ENCODE measurements at regions not wholly inside any gene's neighbourhood (a gene's known extent, or its start where the extent isn't known, plus 50 kb on each side); places are given as distances from the start of the nearest gene placed in this dataset.

GRCh38 chr6:14919038-14919670 lies 326.7 kb upstream of the JARID2 start:
- no peak overlapping the region for H3K4me3 ChIP-seq (ENCODE audit: severe bottlenecking)
- no peak for TF ChIP-seq CTCF (IDR thresholded peaks at IDR 0.05; ENCODE audit: poor library complexity, severe bottlenecking)
- H3K36me3 ChIP-seq (ENCODE audit: low read depth), result no peaks in the 10 kb centered on the region
- DNase-seq (ENCODE audit: low spot score) (no peak), ATAC-seq (ENCODE audit: low read depth) (no peak)
- H3K4me1 ChIP-seq (ENCODE audit: insufficient read depth, poor library complexity, severe bottlenecking), result no peaks in the 10 kb centered on the region
- H3K27ac ChIP-seq (ENCODE audit: poor library complexity, severe bottlenecking), result no peak overlapping the region
- H3K27me3 ChIP-seq (ENCODE audit: insufficient read depth, poor library complexity, severe bottlenecking), result no peaks in the 10 kb centered on the region
- no peaks in the 10 kb centered on the region for H3K9me3 ChIP-seq (ENCODE audit: severe bottlenecking)

- H3K27me3 ChIP-seq (ENCODE audit: insufficient read depth, poor library complexity, severe bottlenecking), result no peaks in the 10 kb centered on the region
- no peak overlapping the region for H3K4me3 ChIP-seq (ENCODE audit: severe bottlenecking)
- DNase-seq (ENCODE audit: low spot score) (no peak), ATAC-seq (ENCODE audit: low read depth) (no peak)
- H3K36me3 ChIP-seq (ENCODE audit: low read depth), result no peaks in the 10 kb centered on the region
- H3K27ac ChIP-seq (ENCODE audit: poor library complexity, severe bottlenecking), result no peak overlapping the region
- no peaks in the 10 kb centered on the region for H3K9me3 ChIP-seq (ENCODE audit: severe bottlenecking)
- no peaks in the 10 kb centered on the region for H3K4me1 ChIP-seq (ENCODE audit: insufficient read depth, poor library complexity, severe bottlenecking)
- TF ChIP-seq CTCF (IDR thresholded peaks at IDR 0.05; ENCODE audit: poor library complexity, severe bottlenecking), result no peak
Observed at GRCh38 chr6:14920276-14920675, 325.6 kb upstream of the JARID2 start.

- Histone ChIP-seq H3K36me3 (ENCODE audit: low read depth) (no peaks in the 10 kb centered on the region), H3K4me1 (ENCODE audit: insufficient read depth, poor library complexity, severe bottlenecking) (no peaks in the 10 kb centered on the region), H3K27me3 (ENCODE audit: insufficient read depth, poor library complexity, severe bottlenecking) (no peaks in the 10 kb centered on the region), H3K9me3 (ENCODE audit: severe bottlenecking) (no peaks in the 10 kb centered on the region), H3K4me3 (ENCODE audit: severe bottlenecking) (no peak overlapping the region), H3K27ac (ENCODE audit: poor library complexity, severe bottlenecking) (no peak overlapping the region)
- ATAC-seq (ENCODE audit: low read depth) (no peak), DNase-seq (ENCODE audit: low spot score) (no peak)
- no peak for TF ChIP-seq CTCF (IDR thresholded peaks at IDR 0.05; ENCODE audit: poor library complexity, severe bottlenecking)
Observed at GRCh38 chr6:14921170-14921569, 324.7 kb upstream of the JARID2 start.

- TF ChIP-seq CTCF (IDR thresholded peaks at IDR 0.05; ENCODE audit: poor library complexity, severe bottlenecking), result no peak
- DNase-seq (ENCODE audit: low spot score), result no peak
- no peaks in the 10 kb centered on the region for H3K4me1 ChIP-seq (ENCODE audit: insufficient read depth, poor library complexity, severe bottlenecking)
Observed at GRCh38 chr6:14921878-14922671, 323.8 kb upstream of the JARID2 start.

More at GRCh38 chr6:14921878-14922671, 323.8 kb upstream of the JARID2 start:
- Histone ChIP-seq H3K9me3 (ENCODE audit: severe bottlenecking) (no peaks in the 10 kb centered on the region), H3K27me3 (ENCODE audit: insufficient read depth, poor library complexity, severe bottlenecking) (no peaks in the 10 kb centered on the region), H3K4me3 (ENCODE audit: severe bottlenecking) (no peak overlapping the region), H3K36me3 (ENCODE audit: low read depth) (no peaks in the 10 kb centered on the region), H3K27ac (ENCODE audit: poor library complexity, severe bottlenecking) (no peak overlapping the region)
- ATAC-seq (ENCODE audit: low read depth), result no peak
